SK-N-SH treated with all-trans-retinoic acid at 6 μM for 48 hours (cell line): ENCODE measurements at regions not wholly inside any gene's neighbourhood (a gene's known extent, or its start where the extent isn't known, plus 50 kb on each side); places are given as distances from the start of the nearest gene placed in this dataset.

Experiments used
- ATAC-seq: fragments of 200-7000 bp; cut with Tn5 transposase; 3 replicates; pipeline ENCODE4 v1.9.1; 2020; ENCODE audit warnings: mild to moderate bottlenecking, moderate library complexity
- BACH2 ChIP-seq: fragments of 250-450 bp; sonication (Bioruptor Pico); IDR thresholded peaks from 2 replicates; pipeline ENCODE4 v1.9.0; 2021; ENCODE audit warnings: mild to moderate bottlenecking, borderline replicate concordance
- CREB5 ChIP-seq: fragments of 250-450 bp; sonication (Bioruptor Pico); IDR thresholded peaks from 2 replicates; pipeline ENCODE4 v1.5.1; 2020; ENCODE audit warnings: low read depth, mild to moderate bottlenecking, moderate library complexity
- CSDC2 ChIP-seq: fragments of 250-450 bp; sonication (Bioruptor Pico); IDR thresholded peaks from 2 replicates; pipeline ENCODE4 v1.5.0; 2020; ENCODE audit warnings: mild to moderate bottlenecking, moderate library complexity
- CSRNP3 ChIP-seq: fragments of 250-450 bp; sonication (Bioruptor Pico); IDR thresholded peaks from 2 replicates; pipeline ENCODE4 v1.5.1; 2021; ENCODE audit warnings: mild to moderate bottlenecking, moderate library complexity
- ESRRG ChIP-seq: fragments of 250-450 bp; sonication (Bioruptor Pico); IDR thresholded peaks from 2 replicates; pipeline ENCODE4 v1.6.1; 2021; ENCODE audit warnings: mild to moderate bottlenecking
- GLIS3 ChIP-seq: fragments of 250-450 bp; sonication (Bioruptor Pico); IDR thresholded peaks from 2 replicates; pipeline ENCODE4 v1.5.0; 2020; ENCODE audit warnings: mild to moderate bottlenecking, moderate library complexity
- OSR1 ChIP-seq: fragments of 250-450 bp; sonication (Bioruptor Pico); IDR thresholded peaks from 2 replicates; pipeline ENCODE4 v1.8.0; 2022; ENCODE audit warnings: moderate library complexity, mild to moderate bottlenecking, inconsistent platforms
- PATZ1 ChIP-seq: fragments of 250-450 bp; sonication (Bioruptor Pico); IDR thresholded peaks from 2 replicates; pipeline ENCODE4 v1.8.0; 2020; ENCODE audit warnings: mild to moderate bottlenecking, moderate library complexity, borderline replicate concordance
- POU6F1 ChIP-seq: fragments of 250-450 bp; sonication (Bioruptor Pico); IDR thresholded peaks from 2 replicates; pipeline ENCODE4 v1.8.0; 2021; ENCODE audit warnings: low read depth, mild to moderate bottlenecking, moderate library complexity, borderline replicate concordance
- PPARA ChIP-seq: fragments of 250-450 bp; sonication (Bioruptor Pico); IDR thresholded peaks from 2 replicates; pipeline ENCODE4 v1.5.0; 2020; ENCODE audit warnings: mild to moderate bottlenecking, borderline replicate concordance
- RARB ChIP-seq: fragments of 250-450 bp; sonication (Bioruptor Pico); IDR thresholded peaks from 2 replicates; pipeline ENCODE4 v1.8.0; 2021; ENCODE audit warnings: mild to moderate bottlenecking, moderate library complexity
- SNAI2 ChIP-seq: fragments of 250-450 bp; sonication (Bioruptor Pico); IDR thresholded peaks from 2 replicates; pipeline ENCODE4 v1.5.0; 2020; ENCODE audit warnings: mild to moderate bottlenecking, moderate library complexity
- TCF4 ChIP-seq: fragments of 250-450 bp; sonication (Bioruptor Pico); IDR thresholded peaks from 2 replicates; pipeline ENCODE4 v1.8.0; 2021; ENCODE audit warnings: mild to moderate bottlenecking, moderate library complexity, borderline replicate concordance
- TOX ChIP-seq: fragments of 250-450 bp; sonication (Bioruptor Pico); IDR thresholded peaks from 2 replicates; pipeline ENCODE4 v1.8.0; 2021; ENCODE audit warnings: mild to moderate bottlenecking, moderate library complexity, borderline replicate concordance
- TSHZ2 ChIP-seq: fragments of 250-450 bp; sonication (Bioruptor Pico); IDR thresholded peaks from 2 replicates; pipeline ENCODE4 v1.5.0; 2020; ENCODE audit warnings: mild to moderate bottlenecking, moderate library complexity
- ZC3H10 ChIP-seq: fragments of 250-450 bp; sonication (Bioruptor Pico); IDR thresholded peaks from 2 replicates; pipeline ENCODE4 v1.5.1; 2021; ENCODE audit warnings: mild to moderate bottlenecking, moderate library complexity
- ZFP3 ChIP-seq: fragments of 250-450 bp; sonication (Bioruptor Pico); IDR thresholded peaks from 2 replicates; pipeline ENCODE4 v1.5.0; 2020; ENCODE audit warnings: mild to moderate bottlenecking, moderate library complexity
- ZFP30 ChIP-seq: fragments of 450-650 bp; formaldehyde crosslinking; IDR thresholded peaks from 2 replicates; pipeline ENCODE4 v1.5.0; 2022; ENCODE audit warnings: mild to moderate bottlenecking, moderate library complexity
- ZNF565 ChIP-seq: fragments of 450-650 bp; formaldehyde crosslinking; conservative IDR thresholded peaks from 2 replicates; pipeline ENCODE4 v1.5.0; 2020; ENCODE audit warnings: low read depth, mild to moderate bottlenecking, moderate library complexity
- ZNF8 ChIP-seq: fragments of 450-650 bp; formaldehyde crosslinking; IDR thresholded peaks from 2 replicates; pipeline ENCODE4 v1.5.0; 2020; ENCODE audit warnings: mild to moderate bottlenecking, moderate library complexity

GRCh38 chr21:43325036-43325435 is 101.9 kb downstream of the SIK1 start:
- TF ChIP-seq TOX: no peak
- TF ChIP-seq CSDC2: no peak
- no peak for TF ChIP-seq TSHZ2 (CRISPR knock-in tag)
- no peak for TF ChIP-seq ZNF8 (CRISPR knock-in tag)
- TF ChIP-seq GLIS3 (CRISPR knock-in tag): no peak
- TF ChIP-seq TCF4: no peak
- TF ChIP-seq ZFP3: no peak
- no peak for TF ChIP-seq CREB5 (CRISPR knock-in tag)
- no peak for TF ChIP-seq ZC3H10 (CRISPR knock-in tag)
- TF ChIP-seq ZFP30 (CRISPR knock-in tag): no peak
- no peak for TF ChIP-seq OSR1 (CRISPR knock-in tag)
- TF ChIP-seq ESRRG (CRISPR knock-in tag): no peak
- TF ChIP-seq ZNF565 (CRISPR knock-in tag): no peak
- no peak for TF ChIP-seq SNAI2 (CRISPR knock-in tag)
- no peak for TF ChIP-seq PPARA
- ATAC-seq: no peak

- TF ChIP-seq OSR1 (CRISPR knock-in tag) (no peak), ZFP3 (no peak), SNAI2 (CRISPR knock-in tag) (no peak), TCF4 (no peak), ZNF565 (CRISPR knock-in tag) (no peak), TOX (no peak), BACH2 (CRISPR knock-in tag) (no peak), CSRNP3 (CRISPR knock-in tag) (no peak), TSHZ2 (CRISPR knock-in tag) (no peak), RARB (CRISPR knock-in tag) (no peak), PATZ1 (no peak), POU6F1 (no peak)
- ATAC-seq: no peak
These were observed 102.3 kb downstream of the SIK1 start for GRCh38 chr21:43324596-43324995.
